Head of caudate nucleus (tissue), 42 donors: ENCODE measurements at regions not wholly inside any gene's neighbourhood (a gene's known extent, or its start where the extent isn't known, plus 50 kb on each side); places are given as distances from the start of the nearest gene placed in this dataset.

Experiments
- DNase-seq, 42 donors: peaks; one replicate each; pipeline versions ENCODE4 v3.0.0 to v3.0.0-alpha.2; 2020 to 2021; ENCODE audit warnings: mixed read lengths in 7 of 42
- intact Hi-C: fragments of 100-400 bp; cut with DNase I; formaldehyde crosslinking; loops from one replicate; pipeline ENCODE4 v1.15.0; 2022

DNA sequence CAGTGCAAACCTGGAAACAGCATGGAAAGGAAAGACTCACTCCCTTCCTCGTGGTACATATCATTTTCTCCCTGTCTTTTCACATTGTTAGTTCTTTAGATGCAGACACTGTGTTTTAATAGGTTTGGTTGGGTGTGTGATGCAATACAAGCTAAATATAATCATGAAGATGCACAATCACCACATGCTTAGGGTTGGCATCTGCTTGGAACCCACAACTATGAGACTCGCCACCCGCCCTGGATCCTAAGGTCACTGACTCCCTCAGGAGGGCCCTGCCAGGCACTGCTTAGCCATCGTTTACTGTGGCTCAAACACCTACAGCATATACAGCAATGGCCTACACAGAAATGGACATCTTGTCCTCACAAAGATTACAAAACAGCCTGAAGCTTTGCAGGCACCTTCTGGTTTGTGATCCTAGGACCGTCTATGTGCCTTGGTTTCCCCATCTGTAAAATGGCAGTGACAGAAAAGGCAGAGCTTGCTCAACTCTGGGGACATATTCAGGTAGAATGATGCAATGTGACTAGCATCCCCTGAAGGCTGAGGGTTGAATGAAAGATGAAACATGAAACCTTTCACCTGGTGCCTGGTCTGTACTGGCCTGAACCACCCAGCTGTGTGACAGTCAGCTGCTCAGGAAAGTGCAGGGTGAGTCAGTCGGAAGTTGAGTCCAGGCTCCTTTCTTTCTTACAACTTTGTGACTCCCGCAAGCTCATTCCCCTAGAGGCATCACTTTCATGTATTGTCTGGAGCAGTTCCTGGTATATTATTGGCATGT lies 123.6 kb upstream of the PFN2 start:
- DNase-seq = no peak
- intact Hi-C loops = no loop called here

GRCh38 chr3:150091626-150092025 lies 120.9 kb upstream of the PFN2 start:
- intact Hi-C loops = no loop called here
- no peak for DNase-seq

DNA sequence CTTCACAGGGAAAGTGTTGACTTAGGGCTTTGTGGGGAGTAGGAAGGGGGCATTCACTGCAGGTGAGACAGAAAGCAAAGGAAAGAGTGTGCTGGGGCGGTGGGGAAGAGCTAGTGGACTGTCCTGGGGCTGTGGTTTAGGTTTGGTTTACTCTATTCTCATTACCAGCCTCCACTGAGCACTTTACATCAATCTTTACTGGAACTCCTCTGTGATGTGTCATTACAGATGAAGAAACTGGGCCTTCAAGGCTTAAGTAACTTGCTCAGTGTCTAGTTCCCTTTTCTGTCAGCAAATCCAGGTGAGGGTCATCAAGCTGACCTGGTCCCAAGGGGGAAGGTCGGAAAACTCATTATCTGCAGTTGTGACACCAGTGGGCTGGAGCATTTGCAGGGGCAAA lies 120.2 kb upstream of the PFN2 start:
- intact Hi-C loops = no loop called here
- no peak for DNase-seq

- DNase-seq = no peak
- intact Hi-C loops = no loop called here
Observed at GRCh38 chr3:150090006-150090405, 119.3 kb upstream of the PFN2 start.

DNA sequence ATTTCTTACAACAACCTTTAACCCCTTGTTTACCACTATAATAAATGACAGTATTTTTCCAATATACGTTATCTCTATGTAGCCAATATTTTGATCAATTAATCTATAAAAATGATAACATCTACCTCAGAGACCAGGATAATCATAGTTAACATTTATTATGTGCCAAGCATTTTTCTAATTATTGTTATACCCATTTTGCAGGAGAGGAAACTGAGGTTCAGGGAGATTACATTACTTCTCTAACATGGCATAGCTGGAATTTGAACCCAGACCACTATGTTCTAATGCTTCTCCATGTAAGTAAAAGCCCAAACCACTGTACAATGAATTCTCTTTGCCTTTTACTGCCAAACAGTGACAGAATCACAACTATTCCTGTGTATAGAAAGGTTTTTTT lies 113.4 kb upstream of the PFN2 start:
- DNase-seq = no peak

GRCh38 chr3:150083655-150084042 lies 113.0 kb upstream of the PFN2 start:
- intact Hi-C loops = no loop called here
- DNase-seq = peak in 1 of 42 donors; percentile 5

More for the DNA sequence above, 113.4 kb upstream of the PFN2 start:
- intact Hi-C loops = no loop called here

GRCh38 chr3:150082898-150083654 lies 112.4 kb upstream of the PFN2 start:
- DNase-seq = no peak
- intact Hi-C loops = no loop called here

DNA sequence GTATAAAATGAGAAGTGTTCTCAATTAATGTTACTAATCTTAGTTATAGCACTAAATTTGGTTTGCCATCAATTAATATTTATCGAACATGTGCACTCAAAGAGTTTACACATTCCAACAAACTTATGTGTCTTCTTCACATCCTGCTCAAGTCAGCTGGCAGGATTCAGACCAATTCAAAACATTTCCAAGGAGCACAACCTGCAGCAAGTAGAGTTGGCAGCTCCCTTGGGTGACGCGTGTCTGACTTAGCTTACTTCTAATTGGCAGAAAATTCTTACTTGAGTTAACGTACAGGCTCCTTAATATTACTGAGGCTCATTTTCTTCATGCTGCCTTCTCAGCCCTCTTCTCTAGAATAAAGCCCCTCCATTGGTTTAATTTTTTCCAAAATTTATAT lies 110.4 kb upstream of the PFN2 start:
- intact Hi-C loops = no loop called here
- DNase-seq = no peak

GRCh38 chr3:150080058-150080730 lies 109.5 kb upstream of the PFN2 start:
- peak in 7 of 42 donors; percentile 6 to 38 (median 12) for DNase-seq
- intact Hi-C loops = no loop called here

- DNase-seq = peak in 6 of 42 donors; percentile 6 to 42 (median 16)
- intact Hi-C loops = no loop called here
Observed at GRCh38 chr3:150079029-150079739, 108.5 kb upstream of the PFN2 start.

GRCh38 chr3:150077581-150078247 lies 107.0 kb upstream of the PFN2 start:
- intact Hi-C loops = no loop called here
- no peak for DNase-seq

DNA sequence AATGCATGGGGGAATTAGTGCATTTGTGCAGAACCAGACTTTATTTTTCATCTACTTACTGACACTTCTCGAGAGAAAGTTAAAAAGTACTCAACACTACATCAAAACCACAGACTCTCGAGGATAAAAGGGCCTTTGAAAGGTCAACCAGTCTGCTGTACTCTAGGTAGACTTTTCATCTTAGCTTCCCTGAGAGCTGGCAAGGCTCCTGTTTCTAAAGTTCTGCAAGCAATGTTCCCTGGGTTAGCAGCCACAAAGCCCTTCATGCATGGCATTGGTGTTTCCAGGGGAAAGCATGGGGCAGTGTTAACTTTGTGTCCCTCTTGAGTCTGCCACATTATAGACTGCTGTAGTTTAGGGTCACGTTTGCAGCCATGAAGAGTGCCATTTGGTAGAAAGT lies 106.4 kb upstream of the PFN2 start:
- intact Hi-C loops = no loop called here
- DNase-seq = no peak

DNA sequence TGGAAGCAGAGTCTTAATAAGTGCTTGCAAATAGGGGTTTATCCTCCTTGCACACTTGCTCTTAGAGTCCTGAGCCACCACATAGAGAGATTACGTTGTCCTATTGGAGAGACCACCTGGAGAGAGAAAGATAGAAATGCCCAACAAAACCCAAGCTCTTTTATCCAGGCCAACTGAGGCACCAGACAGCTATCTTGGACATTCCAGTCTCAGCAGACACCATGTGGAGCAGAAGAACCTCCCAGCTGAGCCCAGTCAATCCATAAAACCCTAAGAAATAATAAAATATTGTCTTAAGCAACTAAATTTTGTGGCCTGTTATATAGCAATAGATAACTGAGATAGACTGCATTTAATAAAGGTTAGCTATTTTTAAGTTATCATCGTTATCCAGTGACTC lies 105.7 kb upstream of the PFN2 start:
- no peak for DNase-seq
- intact Hi-C loops = no loop called here

DNA sequence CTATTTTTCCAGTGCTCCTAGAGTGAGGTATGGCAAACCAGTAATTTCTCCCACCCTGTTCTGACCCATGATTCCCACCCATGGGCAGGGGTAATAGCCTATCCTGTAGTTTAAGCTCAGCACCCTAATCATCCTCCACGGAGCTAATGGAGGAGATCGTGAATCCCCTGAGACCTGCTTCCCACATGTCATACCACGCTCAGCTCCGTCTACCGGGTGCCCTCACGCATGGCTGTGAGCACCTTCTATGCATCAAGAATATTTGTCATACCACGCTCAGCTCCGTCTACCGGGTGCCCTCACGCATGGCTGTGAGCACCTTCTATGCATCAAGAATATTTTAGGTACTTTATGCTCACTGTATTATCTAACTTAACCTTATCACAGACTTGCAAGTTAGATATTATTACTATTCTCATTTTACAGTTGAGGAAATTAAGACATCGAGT lies 104.7 kb upstream of the PFN2 start:
- DNase-seq = no peak

DNA sequence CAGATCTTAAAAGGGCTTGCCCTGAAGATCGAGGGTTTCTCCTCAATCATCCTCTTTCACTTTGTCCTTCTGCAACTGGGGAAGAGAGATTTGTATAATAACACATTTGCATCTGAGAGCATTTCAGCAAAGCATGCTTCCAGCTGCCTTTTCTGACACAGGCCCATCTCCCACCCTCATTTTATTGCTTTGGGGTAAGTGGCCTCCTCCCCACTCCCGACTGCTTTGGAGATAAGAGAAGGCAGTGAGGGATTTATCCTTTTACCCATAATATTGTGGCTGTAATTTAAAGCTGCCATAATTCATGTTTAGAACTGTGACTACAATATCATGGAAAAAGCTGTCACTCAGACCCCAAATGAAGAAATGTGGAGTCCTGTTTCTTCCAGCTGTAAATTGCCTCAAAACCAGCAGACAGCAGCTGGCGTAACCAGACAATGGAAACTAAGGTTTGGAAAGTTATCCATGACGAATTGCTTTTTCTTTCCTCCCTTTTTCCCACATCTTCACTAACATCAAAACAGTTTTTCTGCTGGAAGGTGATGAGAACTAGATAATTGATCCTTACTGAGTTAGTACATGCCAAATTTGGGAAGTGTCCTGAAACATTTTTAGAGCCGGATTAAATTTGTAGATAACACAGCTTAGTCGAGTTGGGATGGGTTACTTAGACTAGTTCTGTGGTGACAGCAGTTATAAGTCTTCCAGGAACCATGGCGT lies 104.2 kb upstream of the PFN2 start:
- no peak for DNase-seq
- intact Hi-C loops = no loop called here

More for the DNA sequence above, 104.7 kb upstream of the PFN2 start:
- intact Hi-C loops = no loop called here

DNA sequence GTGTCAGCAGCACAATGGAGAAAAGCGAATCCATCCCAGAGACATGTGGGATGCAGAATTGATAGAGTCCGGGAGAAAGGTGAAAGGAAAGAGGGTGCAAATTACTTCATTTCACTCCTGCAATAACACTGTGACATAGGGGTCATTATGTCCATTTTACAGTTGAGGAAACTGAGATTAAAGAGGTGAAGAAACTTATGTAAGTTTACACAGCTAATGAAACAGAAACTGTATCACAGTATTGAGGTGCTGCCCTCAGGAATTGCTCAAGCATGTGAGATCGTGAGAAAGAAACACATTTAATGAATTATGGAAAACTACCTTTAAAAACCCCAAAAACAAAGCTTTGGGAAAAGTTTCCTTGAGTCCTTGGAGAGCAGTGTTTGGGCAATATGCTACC lies 103.6 kb upstream of the PFN2 start:
- no peak for DNase-seq
- intact Hi-C loops = no loop called here

DNA sequence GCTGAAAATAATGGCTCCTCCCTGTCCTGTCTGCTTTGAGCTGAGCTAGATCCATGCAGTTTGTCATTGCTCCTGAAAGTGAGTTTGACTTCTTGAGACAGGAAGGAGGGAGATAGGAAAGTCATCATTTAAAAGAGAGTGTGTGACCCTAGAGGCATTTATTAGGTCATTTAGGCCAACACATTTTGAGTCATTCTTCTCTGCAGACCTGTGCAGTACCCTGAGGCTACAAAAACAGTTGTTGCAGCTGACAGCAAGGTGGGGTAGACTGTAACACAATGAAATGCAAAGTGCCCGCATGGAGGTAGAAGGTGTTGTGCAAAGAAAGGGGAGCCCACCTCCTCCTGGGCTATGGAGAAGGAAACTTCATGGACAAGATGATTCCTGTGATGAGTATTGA lies 102.8 kb upstream of the PFN2 start:
- no peak for DNase-seq
- intact Hi-C loops = no loop called here

- DNase-seq = no peak
- intact Hi-C loops = no loop called here
Observed at GRCh38 chr3:150073031-150073430, 102.3 kb upstream of the PFN2 start.
